HCT116 (cell line): ENCODE measurements at regions not wholly inside any gene's neighbourhood (a gene's known extent, or its start where the extent isn't known, plus 50 kb on each side); places are given as distances from the start of the nearest gene placed in this dataset.

Source experiments
- CEBPB ChIP-seq: IDR thresholded peaks from 2 replicates; pipeline ENCODE4 v1.6.1; 2012; ENCODE audit warnings: low read depth
- EZH2 ChIP-seq: fragments of 200-600 bp; sonication (generic); IDR thresholded peaks from 2 replicates; pipeline ENCODE4 v1.6.1; 2017; ENCODE audit warnings: antibody characterized with exemption, mixed run types
- EZH2phosphoT487 ChIP-seq: fragments of 200-600 bp; IDR thresholded peaks from 2 replicates; pipeline ENCODE4 v1.6.1; 2018; ENCODE audit warnings: antibody characterized with exemption, borderline replicate concordance
- FOSL1 ChIP-seq: IDR thresholded peaks from 2 replicates; pipeline ENCODE4 v1.6.1; 2012; ENCODE audit warnings: low read depth
- POLR2A ChIP-seq: IDR thresholded peaks from 2 replicates; pipeline ENCODE4 v1.7.0; 2011; ENCODE audit warnings: borderline replicate concordance; ENCODE audit not compliant: insufficient read depth, insufficient read length; ENCODE audit errors: extremely low read depth
- POLR2AphosphoS5 ChIP-seq: IDR thresholded peaks from 2 replicates; pipeline ENCODE4 v1.6.1; 2011; ENCODE audit warnings: mild to moderate bottlenecking, low read depth, low read length, moderate library complexity
- RAD21 ChIP-seq: IDR thresholded peaks from 2 replicates; pipeline ENCODE4 v1.6.1; 2012; ENCODE audit warnings: low read depth, mild to moderate bottlenecking
- REST ChIP-seq: IDR thresholded peaks from 2 replicates; pipeline ENCODE4 v1.6.1; 2012; ENCODE audit warnings: low read depth
- TCF7L2 ChIP-seq: IDR thresholded peaks from 2 replicates; pipeline ENCODE4 v1.7.0; 2011; ENCODE audit warnings: borderline replicate concordance, inconsistent platforms; ENCODE audit not compliant: insufficient read depth, insufficient read length; ENCODE audit errors: extremely low read depth
- YY1 ChIP-seq: IDR thresholded peaks from 2 replicates; pipeline ENCODE4 v1.6.1; 2011; ENCODE audit warnings: low read length, low read depth, moderate library complexity, mild to moderate bottlenecking; ENCODE audit not compliant: insufficient replicate concordance; ENCODE audit errors: extremely low read depth
- ZNF274 ChIP-seq: fragments of 200-500 bp; sonication (Bioruptor generic); IDR thresholded peaks from 2 replicates; pipeline ENCODE4 v1.6.1; 2014; ENCODE audit warnings: mild to moderate bottlenecking, low read depth, low read length, inconsistent platforms
- TF ChIP-seq, protein P1 (sequence below), 3 experiments: fragments of 200-600 bp in 1 of 3; sonication (generic) in 1 of 3; IDR thresholded peaks in 2 of 3; conservative IDR thresholded peaks in 1 of 3; 2 replicates each; pipeline ENCODE4 v1.5.1; 2012 to 2017; ENCODE audit warnings: low read depth in 2 of 3, low read length in 2 of 3, antibody characterized with exemption in 1 of 3, borderline replicate concordance in 1 of 3, control low read depth in 1 of 3, mild to moderate bottlenecking in 1 of 3, mixed read lengths in 1 of 3, mixed run types in 1 of 3, moderate library complexity in 1 of 3; ENCODE audit not compliant: insufficient read depth in 1 of 3
- TF ChIP-seq, protein P2 (sequence below): IDR thresholded peaks from 2 replicates; pipeline ENCODE4 v1.6.1; 2012
- TF ChIP-seq, protein P3 (sequence below): IDR thresholded peaks from 2 replicates; pipeline ENCODE4 v1.6.1; 2012

GRCh38 chr20:24045621-24046318, 57.2 kb upstream of the GGTLC1 start:
- TF ChIP-seq POLR2A: no peak
- no peak for TF ChIP-seq POLR2AphosphoS5
- TF ChIP-seq, protein P1, sequence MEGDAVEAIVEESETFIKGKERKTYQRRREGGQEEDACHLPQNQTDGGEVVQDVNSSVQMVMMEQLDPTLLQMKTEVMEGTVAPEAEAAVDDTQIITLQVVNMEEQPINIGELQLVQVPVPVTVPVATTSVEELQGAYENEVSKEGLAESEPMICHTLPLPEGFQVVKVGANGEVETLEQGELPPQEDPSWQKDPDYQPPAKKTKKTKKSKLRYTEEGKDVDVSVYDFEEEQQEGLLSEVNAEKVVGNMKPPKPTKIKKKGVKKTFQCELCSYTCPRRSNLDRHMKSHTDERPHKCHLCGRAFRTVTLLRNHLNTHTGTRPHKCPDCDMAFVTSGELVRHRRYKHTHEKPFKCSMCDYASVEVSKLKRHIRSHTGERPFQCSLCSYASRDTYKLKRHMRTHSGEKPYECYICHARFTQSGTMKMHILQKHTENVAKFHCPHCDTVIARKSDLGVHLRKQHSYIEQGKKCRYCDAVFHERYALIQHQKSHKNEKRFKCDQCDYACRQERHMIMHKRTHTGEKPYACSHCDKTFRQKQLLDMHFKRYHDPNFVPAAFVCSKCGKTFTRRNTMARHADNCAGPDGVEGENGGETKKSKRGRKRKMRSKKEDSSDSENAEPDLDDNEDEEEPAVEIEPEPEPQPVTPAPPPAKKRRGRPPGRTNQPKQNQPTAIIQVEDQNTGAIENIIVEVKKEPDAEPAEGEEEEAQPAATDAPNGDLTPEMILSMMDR (IDR thresholded peaks at IDR 0.05 in 2 of 3, conservative IDR thresholded peaks at IDR 0.05 in 1 of 3; ENCODE audit: borderline replicate concordance in 1 of 3, insufficient read depth in 1 of 3, low read depth in 2 of 3, low read length in 2 of 3): no peak
- no peak for TF ChIP-seq RAD21
- TF ChIP-seq, protein P2, sequence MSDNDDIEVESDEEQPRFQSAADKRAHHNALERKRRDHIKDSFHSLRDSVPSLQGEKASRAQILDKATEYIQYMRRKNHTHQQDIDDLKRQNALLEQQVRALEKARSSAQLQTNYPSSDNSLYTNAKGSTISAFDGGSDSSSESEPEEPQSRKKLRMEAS: no peak
- no peak for TF ChIP-seq ZNF274
- no peak for TF ChIP-seq CEBPB
- TF ChIP-seq, protein P3, sequence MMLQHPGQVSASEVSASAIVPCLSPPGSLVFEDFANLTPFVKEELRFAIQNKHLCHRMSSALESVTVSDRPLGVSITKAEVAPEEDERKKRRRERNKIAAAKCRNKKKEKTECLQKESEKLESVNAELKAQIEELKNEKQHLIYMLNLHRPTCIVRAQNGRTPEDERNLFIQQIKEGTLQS: no peak
- TF ChIP-seq EZH2: no peak
- no peak for TF ChIP-seq TCF7L2
- no peak for TF ChIP-seq FOSL1
- no peak for TF ChIP-seq EZH2phosphoT487
- no peak for TF ChIP-seq YY1
- TF ChIP-seq REST: no peak
